KMS-11 (cell line): ENCODE measurements at regions not wholly inside any gene's neighbourhood (a gene's known extent, or its start where the extent isn't known, plus 50 kb on each side); places are given as distances from the start of the nearest gene placed in this dataset.

Experiments
- H2AFZ ChIP-seq: fragments of 200-600 bp; sonication (generic); 2 replicates; pipeline ENCODE4 v1.6.1; 2016; ENCODE audit warnings: antibody characterized with exemption, mixed run types, low read depth
- H3K27ac ChIP-seq: fragments of 200-600 bp; sonication (generic); 2 replicates; pipeline ENCODE4 v1.6.1; 2016; ENCODE audit warnings: mild to moderate bottlenecking, mixed run types
- H3K27me3 ChIP-seq: fragments of 200-600 bp; sonication (generic); 2 replicates; pipeline ENCODE4 v1.6.1; 2017; ENCODE audit warnings: mild to moderate bottlenecking, low read depth, mixed run types, moderate library complexity; ENCODE audit not compliant: insufficient read depth
- H3K36me3 ChIP-seq: fragments of 200-600 bp; sonication (generic); 2 replicates; pipeline ENCODE4 v1.6.1; 2017; ENCODE audit warnings: mild to moderate bottlenecking, mixed run types; ENCODE audit not compliant: insufficient read depth
- H3K4me1 ChIP-seq: fragments of 200-600 bp; sonication (generic); 2 replicates; pipeline ENCODE4 v1.6.1; 2016; ENCODE audit warnings: mild to moderate bottlenecking, low read depth, mixed run types; ENCODE audit not compliant: poor library complexity, severe bottlenecking
- H3K4me2 ChIP-seq: fragments of 200-600 bp; sonication (generic); 2 replicates; pipeline ENCODE4 v1.7.0; 2016; ENCODE audit warnings: mild to moderate bottlenecking, mixed run types
- H3K4me3 ChIP-seq: fragments of 200-600 bp; sonication (generic); IDR thresholded peaks from 2 replicates; pipeline ENCODE4 v1.6.1; 2017; ENCODE audit warnings: low read depth, low read length, mixed read lengths; ENCODE audit not compliant: insufficient read depth
- H3K79me2 ChIP-seq: fragments of 200-600 bp; sonication (generic); 2 replicates; pipeline ENCODE4 v1.6.1; 2016; ENCODE audit warnings: low read depth, mixed run types; ENCODE audit not compliant: insufficient read depth
- H3K9ac ChIP-seq: fragments of 200-600 bp; sonication (generic); 2 replicates; pipeline ENCODE4 v1.6.1; 2016; ENCODE audit warnings: mild to moderate bottlenecking, mixed run types
- H4K20me1 ChIP-seq: fragments of 200-600 bp; sonication (generic); 2 replicates; pipeline ENCODE4 v1.6.1; 2016; ENCODE audit warnings: mild to moderate bottlenecking, mixed run types; ENCODE audit not compliant: insufficient read depth
- TF ChIP-seq, protein P1 (sequence below): fragments of 200-600 bp; sonication (generic); conservative IDR thresholded peaks from 2 replicates; pipeline ENCODE4 v1.6.1; 2017; ENCODE audit warnings: low read depth, mild to moderate bottlenecking, antibody characterized with exemption, low read length, moderate library complexity, mixed read lengths

- Histone ChIP-seq H2AFZ (no peak overlapping the region), H3K36me3 (no peaks in the 10 kb centered on the region), H3K4me3 (no peak overlapping the region), H3K79me2 (no peaks in the 10 kb centered on the region), H3K4me2 (no peak overlapping the region), H3K27me3 (no peaks in the 10 kb centered on the region), H3K27ac (no peak overlapping the region), H3K9ac (no peak overlapping the region), H3K4me1 (peaks cover 3% of the 10 kb centered on the region), H4K20me1 (no peaks in the 10 kb centered on the region)
- TF ChIP-seq, protein P1, sequence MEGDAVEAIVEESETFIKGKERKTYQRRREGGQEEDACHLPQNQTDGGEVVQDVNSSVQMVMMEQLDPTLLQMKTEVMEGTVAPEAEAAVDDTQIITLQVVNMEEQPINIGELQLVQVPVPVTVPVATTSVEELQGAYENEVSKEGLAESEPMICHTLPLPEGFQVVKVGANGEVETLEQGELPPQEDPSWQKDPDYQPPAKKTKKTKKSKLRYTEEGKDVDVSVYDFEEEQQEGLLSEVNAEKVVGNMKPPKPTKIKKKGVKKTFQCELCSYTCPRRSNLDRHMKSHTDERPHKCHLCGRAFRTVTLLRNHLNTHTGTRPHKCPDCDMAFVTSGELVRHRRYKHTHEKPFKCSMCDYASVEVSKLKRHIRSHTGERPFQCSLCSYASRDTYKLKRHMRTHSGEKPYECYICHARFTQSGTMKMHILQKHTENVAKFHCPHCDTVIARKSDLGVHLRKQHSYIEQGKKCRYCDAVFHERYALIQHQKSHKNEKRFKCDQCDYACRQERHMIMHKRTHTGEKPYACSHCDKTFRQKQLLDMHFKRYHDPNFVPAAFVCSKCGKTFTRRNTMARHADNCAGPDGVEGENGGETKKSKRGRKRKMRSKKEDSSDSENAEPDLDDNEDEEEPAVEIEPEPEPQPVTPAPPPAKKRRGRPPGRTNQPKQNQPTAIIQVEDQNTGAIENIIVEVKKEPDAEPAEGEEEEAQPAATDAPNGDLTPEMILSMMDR = no peak
These were observed 445.6 kb downstream of the RND3 start for GRCh38 chr2:150041722-150042425.

DNA sequence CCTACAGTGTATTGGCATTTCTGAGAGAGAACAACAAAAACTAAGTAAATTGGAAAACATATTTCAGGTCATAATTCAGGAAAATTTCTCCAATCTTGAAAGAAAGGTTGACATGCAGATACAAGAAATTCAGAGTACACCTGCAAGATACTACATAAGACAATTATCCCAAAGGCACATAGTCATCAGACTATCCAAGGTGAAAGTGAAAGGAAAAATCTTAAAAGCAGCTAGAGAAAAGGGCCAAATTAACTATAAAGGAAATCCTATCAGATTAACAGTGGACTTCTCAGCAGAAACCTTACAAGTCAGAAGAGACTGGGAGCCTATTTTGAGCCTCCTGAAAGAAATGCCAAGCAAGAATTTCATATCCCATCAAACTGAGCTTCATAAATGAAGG is 449.0 kb upstream of the MMADHC start:
- Histone ChIP-seq H3K4me2 (no peak overlapping the region; the same call in 1 of the 2 replicates), H3K36me3 (no peaks in the 10 kb centered on the region), H3K27ac (no peak overlapping the region), H3K79me2 (no peaks in the 10 kb centered on the region), H4K20me1 (no peaks in the 10 kb centered on the region), H3K9ac (no peak overlapping the region), H3K27me3 (no peaks in the 10 kb centered on the region), H3K4me3 (no peak overlapping the region), H3K4me1 (peaks cover 8% of the 10 kb centered on the region), H2AFZ (no peak overlapping the region)
- TF ChIP-seq, protein P1 = no peak

DNA sequence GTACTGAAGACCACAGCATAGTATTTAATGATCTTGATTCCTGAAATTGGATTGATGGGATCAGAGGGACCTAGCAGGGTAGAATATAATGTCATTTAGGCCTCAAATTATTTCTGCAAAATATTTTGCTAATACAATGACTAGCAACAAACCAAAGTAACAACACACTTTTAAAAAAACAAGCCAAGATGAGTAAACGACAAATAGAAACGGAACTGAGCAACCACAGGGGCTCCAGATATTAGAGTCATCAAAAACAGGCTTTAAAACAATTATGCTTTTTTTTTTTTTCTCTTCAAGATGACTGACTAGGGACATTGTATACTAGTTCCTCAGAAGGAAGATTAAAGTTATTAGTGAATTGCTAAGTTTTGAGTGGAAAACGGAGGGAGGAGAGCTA is 447.1 kb upstream of the MMADHC start:
- no peak overlapping the region for H2AFZ ChIP-seq
- no peaks in the 10 kb centered on the region for H3K79me2 ChIP-seq
- no peak overlapping the region for H3K4me3 ChIP-seq
- no peak overlapping the region for H3K27ac ChIP-seq
- H3K9ac ChIP-seq = no peak overlapping the region
- H3K27me3 ChIP-seq = no peaks in the 10 kb centered on the region
- no peaks in the 10 kb centered on the region for H4K20me1 ChIP-seq
- no peaks in the 10 kb centered on the region for H3K36me3 ChIP-seq
- peaks cover 8% of the 10 kb centered on the region for H3K4me1 ChIP-seq
- TF ChIP-seq, protein P1 = no peak
- no peak overlapping the region for H3K4me2 ChIP-seq

GRCh38 chr2:150030436-150031190 is 443.0 kb upstream of the MMADHC start:
- H3K4me1 ChIP-seq = no peaks in the 10 kb centered on the region
- H3K36me3 ChIP-seq = no peaks in the 10 kb centered on the region
- no peak overlapping the region for H3K9ac ChIP-seq
- no peak overlapping the region for H3K27ac ChIP-seq
- no peak overlapping the region for H3K4me2 ChIP-seq
- no peak overlapping the region for H3K4me3 ChIP-seq
- no peaks in the 10 kb centered on the region for H4K20me1 ChIP-seq
- H3K79me2 ChIP-seq = no peaks in the 10 kb centered on the region
- H2AFZ ChIP-seq = no peak overlapping the region
- H3K27me3 ChIP-seq = no peaks in the 10 kb centered on the region
- TF ChIP-seq, protein P1 = no peak
